COLO668 (cell line): ENCODE measurements at regions not wholly inside any gene's neighbourhood (a gene's known extent, or its start where the extent isn't known, plus 50 kb on each side); places are given as distances from the start of the nearest gene placed in this dataset.
"Not testable (repeated sequence)": the region's sequence is repeated elsewhere in the genome, so short reads cannot be mapped to it uniquely, and the experiment has no call there.

ENCODE experiments used
- DNase-seq: peaks from one replicate; lab custom pipeline; 2025; ENCODE audit not compliant: unreplicated experiment; lab: John Stamatoyannopoulos, UW

DNA sequence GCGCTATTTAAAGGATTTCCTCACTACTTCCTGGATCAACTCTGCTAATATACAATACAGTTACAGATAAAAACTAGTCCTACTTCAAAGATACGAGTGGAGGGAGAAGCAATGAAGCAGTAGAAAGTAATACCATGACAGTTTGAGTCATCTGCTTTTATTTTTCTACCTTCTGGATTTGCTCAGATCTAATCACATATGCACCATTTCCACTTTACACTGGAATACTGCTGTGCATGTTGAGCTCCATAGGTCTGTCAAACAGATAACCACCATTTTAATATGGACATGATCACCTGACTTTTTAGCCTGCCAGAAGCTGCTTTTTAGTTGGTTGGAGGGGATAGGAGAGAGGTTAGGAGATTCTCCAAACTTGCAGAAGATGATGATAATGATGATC is 92.5 kb downstream of the MMUT start:
- no peak for DNase-seq

DNA sequence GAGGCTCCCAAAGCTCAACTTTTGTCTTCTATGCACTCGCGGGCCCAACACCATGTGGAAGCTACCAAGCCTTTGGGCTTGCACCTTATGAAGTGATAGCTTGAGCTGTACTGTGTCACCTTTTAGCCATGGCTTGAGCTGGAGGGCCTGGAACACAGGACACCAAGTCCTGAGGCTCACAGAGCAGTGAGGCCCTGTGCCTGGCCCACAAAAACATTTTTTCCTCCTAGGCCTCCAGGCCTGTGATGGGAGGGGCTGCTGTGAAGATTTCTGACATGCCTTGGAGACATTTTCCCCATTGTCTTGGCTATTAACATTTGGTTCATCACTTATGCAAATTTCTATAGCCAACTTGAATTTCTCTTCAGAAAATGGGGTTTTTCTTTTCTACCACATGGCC is 96.5 kb downstream of the MMUT start:
- no peak for DNase-seq

DNA sequence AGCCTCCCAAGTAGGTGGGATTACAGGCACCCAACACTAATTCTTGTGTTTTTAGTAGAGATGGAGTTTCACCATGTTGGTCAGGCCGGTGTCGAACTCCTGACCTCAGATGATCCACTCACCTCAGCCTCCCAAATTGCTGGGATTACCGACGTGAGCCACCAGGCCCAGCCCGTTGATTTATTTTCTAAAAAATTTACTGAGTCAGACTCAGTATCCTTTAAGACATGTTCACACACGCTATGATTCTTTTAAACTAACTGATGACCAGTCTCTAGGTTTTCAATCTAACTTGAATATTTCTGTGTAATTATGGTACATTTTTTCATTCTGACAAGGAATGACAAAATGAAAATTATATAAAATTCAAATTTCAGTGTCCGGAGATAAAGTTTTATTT is 114.5 kb downstream of the MMUT start:
- DNase-seq: no peak

DNA sequence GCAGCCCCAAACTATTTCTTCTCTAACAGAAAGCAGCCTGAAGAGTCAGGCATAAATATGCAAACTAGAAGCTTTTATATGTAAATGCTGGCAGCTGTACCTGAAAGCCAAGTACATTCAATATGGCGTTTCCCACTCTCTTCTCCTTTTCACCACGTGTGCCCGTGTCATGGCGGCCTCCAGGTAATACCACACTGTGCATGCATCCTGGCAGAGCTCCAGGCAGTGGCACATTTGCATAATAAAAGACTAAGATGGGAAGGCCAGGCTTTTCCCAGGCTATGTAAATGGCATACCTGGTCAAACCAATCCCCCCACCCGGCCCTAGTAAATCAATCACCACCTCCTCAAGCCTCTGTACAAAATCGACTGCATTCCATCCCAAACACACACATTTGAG is 120.6 kb downstream of the MMUT start:
- peak; percentile 48 for DNase-seq

DNA sequence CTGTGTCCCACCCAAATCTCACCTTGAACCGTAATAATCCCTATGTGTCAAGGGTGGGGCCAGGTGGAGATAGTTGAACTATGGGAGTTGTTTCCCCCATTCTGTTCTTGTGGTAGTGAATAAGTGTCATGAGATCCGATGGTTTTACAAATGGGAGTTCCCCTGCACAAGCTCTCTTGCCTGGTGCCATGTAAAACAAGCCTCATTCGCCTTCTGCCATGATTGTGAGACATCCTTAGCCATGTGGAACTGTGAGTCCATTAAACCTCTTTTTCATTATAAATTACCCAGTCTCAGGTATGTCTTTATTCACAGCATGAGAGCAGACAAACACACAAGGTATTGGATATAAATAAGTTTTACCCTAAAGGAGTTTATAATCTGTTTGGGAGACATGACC is 121.2 kb downstream of the MMUT start:
- DNase-seq: no peak

DNA sequence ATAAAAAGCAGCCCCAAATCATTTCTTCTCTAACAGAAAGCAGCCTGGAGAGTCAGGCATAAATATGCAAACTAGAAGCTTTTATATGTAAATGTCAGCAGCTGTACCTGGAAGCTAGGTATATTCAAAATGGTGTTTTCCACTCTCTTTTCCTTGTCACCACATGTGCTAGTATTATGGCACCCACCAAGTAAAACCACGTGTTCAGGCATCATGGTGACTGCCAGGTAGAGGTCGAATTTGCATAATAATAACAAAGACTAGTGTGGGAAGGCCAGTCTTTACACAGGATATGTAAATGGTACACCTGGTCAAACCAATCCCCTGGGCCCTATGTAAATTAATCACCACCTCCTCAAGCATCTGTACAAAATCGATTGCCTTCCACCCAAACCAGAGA is 124.0 kb downstream of the MMUT start:
- DNase-seq: no peak

DNA sequence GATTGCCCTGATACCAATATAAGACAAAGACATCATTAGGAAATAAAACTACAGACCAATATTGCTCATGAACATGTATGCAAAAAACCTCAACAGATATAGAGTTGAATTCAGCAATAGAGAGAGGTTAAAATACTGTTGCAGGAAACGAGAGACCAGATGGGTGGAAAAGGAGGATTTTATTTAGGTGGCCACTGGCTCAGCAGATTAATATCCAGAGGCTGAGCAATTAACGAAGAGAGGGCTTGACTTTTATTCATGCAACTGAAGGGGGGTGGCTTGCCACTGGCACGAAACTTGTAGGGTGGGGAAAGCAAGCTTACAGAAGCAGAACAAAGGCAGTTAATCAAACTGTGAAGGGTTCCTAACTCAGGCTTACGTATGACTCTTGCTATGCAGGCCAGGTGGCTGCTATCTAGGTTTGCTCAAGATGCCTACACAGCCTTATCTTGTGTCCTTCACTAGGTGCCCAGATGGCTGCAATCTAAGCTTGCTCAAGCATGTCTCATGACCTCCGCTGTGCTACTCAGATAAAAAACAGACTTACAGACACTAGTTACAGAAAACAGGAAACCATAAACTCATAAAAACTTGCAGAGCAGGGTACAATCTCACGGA is 126.4 kb downstream of the MMUT start:
- no peak for DNase-seq

DNA sequence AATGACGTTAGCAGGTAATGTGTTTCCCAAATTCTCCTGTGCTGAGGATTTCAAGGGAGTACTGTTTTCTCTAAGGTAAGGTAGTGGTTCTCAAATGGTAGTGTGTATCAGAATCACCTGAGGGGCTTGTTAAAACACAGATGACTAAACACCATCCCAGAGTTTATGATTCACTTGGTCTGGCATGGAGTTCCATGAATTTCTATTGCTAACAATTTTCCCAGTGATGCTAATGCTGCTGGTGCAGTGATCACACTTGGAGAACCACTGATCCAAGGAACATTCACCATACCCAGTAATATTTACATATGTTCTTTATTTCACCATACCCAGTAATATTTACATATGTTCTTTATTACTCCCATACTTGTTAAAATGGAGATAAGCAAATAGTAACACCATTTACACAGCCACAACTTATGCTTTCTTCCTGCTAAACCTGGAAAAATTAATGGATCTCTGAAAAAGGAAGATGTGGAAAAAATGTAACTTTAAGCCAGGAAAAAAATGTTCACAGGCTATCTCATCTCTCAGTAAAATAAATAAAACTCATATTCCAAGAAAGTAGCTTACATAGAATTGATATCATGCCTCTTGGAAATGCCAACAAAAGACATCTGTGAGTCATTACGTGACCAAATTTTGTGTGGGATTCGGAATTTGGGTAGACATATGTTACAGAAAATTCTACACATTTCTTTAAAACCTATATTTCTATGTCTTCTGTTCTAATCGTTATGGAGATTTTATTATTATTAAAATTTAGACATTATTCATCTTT is 129.5 kb downstream of the MMUT start:
- no peak for DNase-seq

DNA sequence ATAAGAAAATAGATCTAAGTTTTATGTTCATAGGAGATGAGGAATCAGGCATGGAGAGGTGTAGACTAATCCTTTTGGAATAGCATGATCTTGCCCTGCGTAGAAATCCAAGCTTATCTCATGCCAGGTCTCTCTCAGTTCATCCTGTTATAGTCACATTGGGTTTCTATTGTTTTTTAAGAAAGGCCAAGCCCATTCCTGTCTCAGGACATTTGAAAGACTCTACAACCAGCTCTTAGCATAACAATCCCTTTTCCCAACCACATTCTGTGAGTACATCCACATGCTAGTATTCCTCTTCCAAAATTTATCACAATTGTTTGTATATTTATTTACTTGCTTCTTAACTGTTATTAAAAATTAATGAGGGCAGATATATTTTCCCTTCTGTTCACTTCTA is 130.3 kb downstream of the MMUT start:
- no peak for DNase-seq

DNA sequence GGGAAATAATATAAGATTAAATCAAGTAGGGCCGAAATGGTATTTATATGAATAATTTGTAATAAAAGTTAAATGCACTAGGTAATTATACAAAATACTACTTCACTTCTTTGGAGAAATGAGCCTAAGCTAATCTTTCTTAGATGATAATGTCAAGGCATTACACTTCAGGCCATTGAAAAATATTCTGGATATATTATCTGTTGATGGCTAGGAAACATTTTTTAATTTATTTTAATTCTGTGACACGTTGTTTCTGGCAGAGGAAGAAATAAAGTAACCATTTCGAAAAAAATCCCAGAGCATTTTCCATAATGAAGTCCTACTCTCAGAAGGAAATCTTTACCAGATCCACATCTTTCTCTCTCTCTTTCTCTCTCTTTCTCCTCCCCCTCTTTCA is 133.9 kb downstream of the MMUT start:
- DNase-seq: no peak

DNA sequence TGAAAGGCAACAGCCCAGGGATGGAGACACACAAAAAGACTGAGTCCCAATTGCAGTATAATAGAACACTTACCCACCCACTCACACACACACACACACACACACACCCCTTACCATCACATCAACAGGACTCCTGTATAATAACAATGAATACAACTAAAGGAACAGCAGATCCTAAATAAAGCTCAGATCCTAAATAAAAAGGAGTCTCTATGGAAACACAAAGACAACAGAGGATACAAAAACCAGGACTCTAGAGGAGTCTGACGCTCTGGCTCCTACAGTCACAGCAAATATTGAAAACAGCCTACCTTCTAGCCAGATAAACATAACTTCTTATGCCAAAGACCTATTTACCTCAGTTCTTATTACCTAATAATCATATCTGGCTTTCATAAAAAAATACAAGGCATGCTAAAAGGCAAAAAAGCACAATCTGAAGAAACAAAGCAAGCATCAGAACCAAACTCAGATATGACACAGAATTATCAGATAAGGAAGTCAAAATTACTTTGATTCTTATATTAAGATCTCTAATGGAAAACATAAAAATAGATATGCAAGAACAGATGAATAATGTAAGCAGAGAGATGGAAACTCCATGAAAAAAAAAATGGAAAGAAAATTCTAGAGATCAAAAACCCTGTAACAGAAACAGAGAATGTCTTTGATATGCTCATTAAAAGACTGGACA is 134.9 kb downstream of the MMUT start:
- no peak for DNase-seq

DNA sequence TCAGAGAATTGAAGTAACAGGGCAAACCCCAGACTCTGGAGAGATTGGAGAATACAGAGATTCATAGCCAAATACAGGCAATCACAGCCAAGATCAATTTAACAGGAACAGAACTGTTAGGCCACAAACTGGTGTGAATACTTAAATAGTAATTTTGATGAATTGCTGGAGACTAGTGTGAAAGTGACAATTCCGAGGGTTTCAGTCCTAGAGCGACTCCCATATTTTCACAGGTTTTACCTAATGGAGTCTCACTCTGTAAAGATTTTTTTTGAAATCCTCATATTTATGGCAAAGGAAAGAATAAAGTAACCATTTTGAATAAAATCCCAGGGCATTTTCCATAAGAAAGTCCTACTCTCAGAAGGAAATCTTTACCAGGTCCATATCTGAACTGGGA is 135.5 kb downstream of the MMUT start:
- no peak for DNase-seq

DNA sequence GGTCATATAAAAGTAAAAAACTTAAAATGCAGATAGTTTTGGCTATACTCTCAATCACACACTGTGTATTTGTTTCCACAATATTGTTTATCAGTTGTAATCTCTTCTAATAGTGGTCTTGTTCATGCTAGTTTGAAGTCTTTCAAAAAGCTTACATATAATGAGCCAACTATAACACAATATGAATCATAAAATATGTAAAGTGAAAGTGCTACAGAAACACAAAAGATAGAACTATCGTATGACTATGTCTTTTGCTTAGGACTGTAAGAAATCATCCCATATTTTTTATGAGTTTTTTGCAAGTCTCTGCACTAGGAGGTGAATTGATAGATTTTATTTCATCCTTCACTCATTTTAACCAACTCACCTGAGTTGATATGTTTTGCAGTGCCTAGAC is 136.0 kb downstream of the MMUT start:
- no peak for DNase-seq

DNA sequence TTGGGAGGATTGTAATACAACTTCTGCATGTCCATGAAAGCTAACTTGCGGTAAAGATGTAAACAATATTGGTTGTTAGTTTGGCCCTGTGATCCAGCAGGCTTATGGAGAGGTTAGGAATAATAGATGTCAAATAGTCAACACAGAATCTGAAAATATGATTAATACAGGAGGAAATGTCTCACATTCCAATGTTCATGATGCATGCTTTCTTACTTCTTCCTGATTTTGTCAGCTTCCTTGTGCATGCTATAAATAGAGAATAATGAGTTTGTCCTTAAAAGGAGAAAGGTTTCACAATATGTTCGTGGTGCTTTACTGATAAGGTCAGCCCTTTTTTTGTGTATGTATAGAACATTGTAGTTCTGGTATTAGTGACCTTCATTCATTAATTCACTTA is 136.7 kb downstream of the MMUT start:
- no peak for DNase-seq

DNA sequence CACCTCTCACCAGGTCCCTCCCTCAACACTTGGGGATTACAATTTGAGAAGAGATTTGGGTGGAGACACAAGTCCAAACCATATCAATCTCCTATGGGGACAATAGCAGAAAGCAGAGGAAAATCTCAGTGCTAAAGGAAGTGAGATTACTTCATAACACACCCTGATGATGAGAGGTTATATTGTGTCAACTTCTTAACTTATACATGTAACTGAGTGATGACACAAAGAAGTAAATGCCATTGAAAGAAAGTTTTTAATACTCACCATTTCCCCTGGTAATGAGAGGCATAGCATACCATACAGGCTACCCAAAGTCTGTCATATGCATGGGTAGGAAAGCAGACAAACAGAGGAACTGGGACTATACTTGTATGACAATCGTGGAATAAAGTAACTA is 137.2 kb downstream of the MMUT start:
- no peak for DNase-seq

DNA sequence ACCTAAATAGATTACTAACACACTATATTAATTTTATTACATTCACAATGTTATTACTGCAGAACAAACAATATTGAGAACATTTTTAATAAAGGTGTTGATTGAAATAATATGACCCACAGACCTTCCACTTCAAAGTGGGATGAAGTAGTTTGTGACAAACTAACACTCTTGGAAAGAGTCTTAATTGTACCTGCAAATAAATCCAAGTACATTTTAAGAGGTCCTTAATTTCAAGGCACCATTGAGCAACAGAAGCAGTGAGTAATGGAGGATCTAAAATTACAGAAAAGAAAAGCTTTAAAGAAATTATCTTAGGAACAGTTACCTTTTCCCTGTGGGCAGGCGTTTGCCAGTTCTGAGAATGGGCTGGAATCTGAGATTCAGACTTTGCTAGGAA is 140.2 kb downstream of the MMUT start:
- no peak for DNase-seq

DNA sequence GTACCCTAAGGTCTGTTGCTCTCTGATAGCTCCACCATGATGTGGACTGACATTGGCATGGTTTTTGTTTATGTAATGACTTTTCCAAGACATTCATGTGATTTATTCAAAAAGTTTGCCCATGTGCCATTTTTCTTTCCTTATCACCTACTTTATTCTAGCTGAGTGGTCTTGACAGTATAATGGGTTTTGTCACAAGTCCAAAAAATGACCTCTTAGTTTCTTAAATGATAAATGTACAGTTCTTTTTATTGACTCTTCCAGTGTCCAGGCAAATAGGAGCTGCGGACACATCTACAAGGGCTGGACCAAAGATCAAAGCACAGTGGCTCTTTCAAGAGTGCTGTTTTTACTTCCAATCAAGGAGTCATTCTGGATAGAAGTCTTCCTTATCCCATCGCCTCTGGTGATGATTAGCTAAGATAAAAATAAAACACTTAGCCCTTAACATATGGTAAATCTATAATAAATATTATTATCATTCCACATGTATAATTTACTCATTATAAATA is 141.4 kb downstream of the MMUT start:
- DNase-seq: no peak

DNA sequence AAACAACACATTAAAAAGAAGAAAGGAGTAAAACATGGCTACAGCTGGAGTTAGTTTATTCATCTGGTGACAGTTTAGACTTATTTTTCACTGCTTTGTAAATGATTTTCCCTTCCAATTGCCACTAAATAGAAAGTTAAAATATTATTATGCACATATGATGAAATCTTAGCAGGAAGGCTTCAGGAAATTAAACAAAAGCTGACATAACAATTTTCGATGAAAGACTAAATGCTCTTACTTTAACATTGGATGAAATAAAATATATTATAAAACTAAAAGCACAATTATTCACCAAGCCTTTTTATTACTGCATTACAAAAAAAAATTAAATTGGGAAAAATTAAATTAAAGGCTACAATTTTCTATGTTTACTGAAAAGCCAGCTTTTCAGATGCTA is 158.0 kb downstream of the MMUT start:
- DNase-seq: no peak

DNA sequence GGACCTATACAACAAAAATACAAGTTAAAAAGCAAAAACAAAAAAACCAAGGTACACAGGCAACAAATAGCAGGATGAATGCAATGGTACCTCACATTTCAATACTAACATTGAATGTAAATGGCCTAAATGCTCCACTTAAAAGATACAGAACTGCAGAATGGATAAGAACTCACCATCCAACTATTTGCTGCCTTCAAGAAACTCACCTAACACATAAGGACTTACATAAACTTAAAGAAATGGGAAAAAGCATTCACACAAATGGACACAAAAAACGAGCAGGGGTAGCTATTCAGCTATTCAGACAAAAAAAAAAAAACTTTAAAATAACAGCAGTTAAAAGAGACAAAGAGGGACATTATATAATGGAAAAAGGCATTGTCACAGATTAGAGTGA is 158.7 kb downstream of the MMUT start:
- not testable (repeated sequence) for DNase-seq

DNA sequence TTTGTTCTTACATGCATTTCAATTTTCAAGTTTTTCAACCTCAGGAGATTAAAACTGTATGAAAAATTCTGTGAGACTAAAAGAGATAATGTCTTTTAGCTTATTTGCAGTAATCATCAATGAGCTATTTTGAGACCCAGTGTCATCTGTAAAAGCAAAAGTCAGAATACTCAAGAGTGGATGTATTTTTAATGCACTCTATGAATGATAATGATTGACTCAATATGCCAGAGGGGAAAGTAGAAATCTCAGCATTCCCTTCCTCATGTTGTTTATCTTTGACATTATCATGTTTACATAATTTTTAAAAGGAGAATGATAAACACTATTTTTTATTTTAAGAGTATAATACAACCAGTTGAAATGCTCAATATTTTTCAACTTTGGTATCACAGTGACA is 162.1 kb downstream of the MMUT start:
- no peak for DNase-seq

DNA sequence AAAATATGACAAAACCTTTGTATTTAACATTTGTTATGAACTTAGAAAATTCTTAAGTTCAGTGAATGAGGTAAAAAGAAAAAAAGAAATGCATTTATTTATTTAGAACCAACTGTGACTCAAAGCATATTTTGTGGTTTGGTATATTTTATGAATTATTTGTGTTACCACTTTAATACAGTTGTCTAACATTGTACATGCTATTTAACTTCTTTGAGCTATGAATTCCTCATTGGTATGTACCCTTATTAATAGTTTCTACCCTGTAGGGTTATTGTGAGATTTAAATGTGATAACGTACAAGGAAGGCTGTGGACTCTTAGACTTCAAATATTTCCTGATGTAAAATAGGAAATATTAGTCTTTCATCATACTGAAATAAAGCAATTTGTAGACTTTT is 162.6 kb downstream of the MMUT start:
- no peak for DNase-seq

DNA sequence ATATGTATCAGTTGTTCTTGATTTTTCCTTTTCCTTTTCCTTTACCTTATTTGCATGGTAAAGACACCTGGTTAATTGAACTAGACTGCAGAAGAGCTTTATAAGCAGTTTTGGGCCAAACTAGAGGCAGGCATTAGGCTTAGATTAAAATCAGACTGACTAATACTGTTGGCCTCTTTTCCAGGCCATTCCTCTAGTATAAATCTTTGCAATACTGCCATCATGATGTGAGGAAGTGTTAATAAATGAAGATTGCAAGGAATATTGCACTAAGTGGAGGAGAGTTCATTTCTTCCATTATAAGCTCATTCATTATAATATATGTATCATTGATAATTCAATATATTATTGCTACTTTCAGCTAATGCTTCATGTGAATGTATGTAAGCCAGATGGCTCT is 163.8 kb downstream of the MMUT start:
- DNase-seq: no peak
